Activated B cell treated with CpG ODN at 0.5 μM for 24 hours (primary cell): ENCODE measurements at regions not wholly inside any gene's neighbourhood (a gene's known extent, or its start where the extent isn't known, plus 50 kb on each side); places are given as distances from the start of the nearest gene placed in this dataset.

Experiments used
- ATAC-seq: fragments of 200-7000 bp; cut with Tn5 transposase; one replicate; pipeline ENCODE4 v1.10.0; 2021; ENCODE audit warnings: low read depth, mild to moderate bottlenecking, moderate library complexity
- CTCF ChIA-PET: fragments of 350-600 bp; sonication (Branson Sonifier 250); formaldehyde crosslinking; loops from one replicate; lab custom pipeline; 2021; ENCODE audit warnings: antibody characterized with exemption; lab: Charles Lee
- POLR2A ChIA-PET: fragments of 350-600 bp; sonication (Branson Sonifier 250); formaldehyde crosslinking; loops from one replicate; lab custom pipeline; 2021; ENCODE audit warnings: antibody characterized with exemption; lab: Charles Lee
- DNase-seq: peaks from one replicate; pipeline ENCODE4 v3.0.0; 2022
- H3K27ac Mint-ChIP-seq: one replicate; pipeline ENCODE4 v1.8.0; 2020; ENCODE audit warnings: mixed read lengths
- H3K27me3 Mint-ChIP-seq: one replicate; pipeline ENCODE4 v1.8.0; 2021; ENCODE audit warnings: mixed read lengths
- H3K36me3 Mint-ChIP-seq: one replicate; pipeline ENCODE4 v1.8.0; 2021; ENCODE audit warnings: low read depth, mixed read lengths
- H3K4me1 Mint-ChIP-seq: one replicate; pipeline ENCODE4 v1.8.0; 2021; ENCODE audit warnings: mixed read lengths
- H3K4me3 Mint-ChIP-seq: one replicate; pipeline ENCODE4 v1.8.0; 2020; ENCODE audit warnings: mild to moderate bottlenecking, mixed read lengths
- H3K9me3 Mint-ChIP-seq: one replicate; pipeline ENCODE4 v1.8.0; 2020; ENCODE audit warnings: mixed read lengths
- intact Hi-C: fragments of 100-400 bp; cut with micrococcal nuclease; formaldehyde crosslinking; loops from one replicate; pipeline ENCODE4 v1.15.1; 2024
- TF ChIP-seq, protein P1 (sequence below): fragments of 200-600 bp; IDR thresholded peaks from one replicate; pipeline ENCODE4 v1.8.0; 2022; ENCODE audit warnings: antibody characterized with exemption, mild to moderate bottlenecking

DNA sequence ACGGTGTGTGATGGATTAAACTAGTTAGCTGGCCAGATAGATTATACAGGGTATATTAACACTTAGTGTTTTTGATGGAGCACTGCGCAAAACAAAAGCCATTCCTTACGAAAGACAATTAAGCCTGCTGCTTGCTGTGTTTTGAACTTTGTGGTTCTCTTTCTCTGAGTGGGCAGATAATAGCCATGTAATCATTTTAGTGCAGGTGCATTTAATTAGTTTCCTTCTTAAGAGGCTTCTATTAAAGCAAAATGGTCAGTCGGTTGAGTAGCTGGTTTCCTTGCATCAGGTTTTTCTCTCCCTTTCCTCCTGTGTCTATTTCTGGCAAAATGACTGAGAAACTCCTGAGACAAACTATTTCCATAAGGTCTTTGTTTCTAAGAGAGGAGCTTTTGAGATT, 512.5 kb downstream of the DMAC1 start:
- DNase-seq (no peak), ATAC-seq (no peak)
- Mint-ChIP-seq H3K4me3 (no peak overlapping the region), H3K27me3 (peaks cover 9% of the 10 kb centered on the region), H3K4me1 (peaks cover 8% of the 10 kb centered on the region), H3K36me3 (no peaks in the 10 kb centered on the region), H3K27ac (no peak overlapping the region), H3K9me3 (peaks cover 3% of the 10 kb centered on the region)
- ChIA-PET POLR2A (no interaction called here), CTCF (no interaction called here)
- intact Hi-C loops: no loop called here
- TF ChIP-seq, protein P1, sequence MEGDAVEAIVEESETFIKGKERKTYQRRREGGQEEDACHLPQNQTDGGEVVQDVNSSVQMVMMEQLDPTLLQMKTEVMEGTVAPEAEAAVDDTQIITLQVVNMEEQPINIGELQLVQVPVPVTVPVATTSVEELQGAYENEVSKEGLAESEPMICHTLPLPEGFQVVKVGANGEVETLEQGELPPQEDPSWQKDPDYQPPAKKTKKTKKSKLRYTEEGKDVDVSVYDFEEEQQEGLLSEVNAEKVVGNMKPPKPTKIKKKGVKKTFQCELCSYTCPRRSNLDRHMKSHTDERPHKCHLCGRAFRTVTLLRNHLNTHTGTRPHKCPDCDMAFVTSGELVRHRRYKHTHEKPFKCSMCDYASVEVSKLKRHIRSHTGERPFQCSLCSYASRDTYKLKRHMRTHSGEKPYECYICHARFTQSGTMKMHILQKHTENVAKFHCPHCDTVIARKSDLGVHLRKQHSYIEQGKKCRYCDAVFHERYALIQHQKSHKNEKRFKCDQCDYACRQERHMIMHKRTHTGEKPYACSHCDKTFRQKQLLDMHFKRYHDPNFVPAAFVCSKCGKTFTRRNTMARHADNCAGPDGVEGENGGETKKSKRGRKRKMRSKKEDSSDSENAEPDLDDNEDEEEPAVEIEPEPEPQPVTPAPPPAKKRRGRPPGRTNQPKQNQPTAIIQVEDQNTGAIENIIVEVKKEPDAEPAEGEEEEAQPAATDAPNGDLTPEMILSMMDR: no peak

- ATAC-seq (no peak), DNase-seq (no peak)
- H3K9me3 Mint-ChIP-seq: peaks cover 3% of the 10 kb centered on the region
- no peak overlapping the region for H3K4me3 Mint-ChIP-seq
- no peaks in the 10 kb centered on the region for H3K36me3 Mint-ChIP-seq
- intact Hi-C loops: no loop called here
- H3K27me3 Mint-ChIP-seq: peaks cover 11% of the 10 kb centered on the region
- H3K4me1 Mint-ChIP-seq: peaks cover 8% of the 10 kb centered on the region
- ChIA-PET CTCF (no interaction called here), POLR2A (no interaction called here)
- TF ChIP-seq, protein P1: no peak
- H3K27ac Mint-ChIP-seq: no peak overlapping the region
Measured at GRCh38 chr9:7286101-7286500, 513.5 kb downstream of the DMAC1 start.

GRCh38 chr9:7285199-7285598, 514.4 kb downstream of the DMAC1 start:
- ChIA-PET POLR2A (no interaction called here), CTCF (no interaction called here)
- H3K27me3 Mint-ChIP-seq: peaks cover 11% of the 10 kb centered on the region
- no peak overlapping the region for H3K4me3 Mint-ChIP-seq
- intact Hi-C loops: no loop called here
- H3K4me1 Mint-ChIP-seq: peaks cover 8% of the 10 kb centered on the region
- ATAC-seq (no peak), DNase-seq (no peak)
- H3K9me3 Mint-ChIP-seq: peaks cover 9% of the 10 kb centered on the region
- H3K36me3 Mint-ChIP-seq: no peaks in the 10 kb centered on the region
- TF ChIP-seq, protein P1: no peak
- H3K27ac Mint-ChIP-seq: no peak overlapping the region

DNA sequence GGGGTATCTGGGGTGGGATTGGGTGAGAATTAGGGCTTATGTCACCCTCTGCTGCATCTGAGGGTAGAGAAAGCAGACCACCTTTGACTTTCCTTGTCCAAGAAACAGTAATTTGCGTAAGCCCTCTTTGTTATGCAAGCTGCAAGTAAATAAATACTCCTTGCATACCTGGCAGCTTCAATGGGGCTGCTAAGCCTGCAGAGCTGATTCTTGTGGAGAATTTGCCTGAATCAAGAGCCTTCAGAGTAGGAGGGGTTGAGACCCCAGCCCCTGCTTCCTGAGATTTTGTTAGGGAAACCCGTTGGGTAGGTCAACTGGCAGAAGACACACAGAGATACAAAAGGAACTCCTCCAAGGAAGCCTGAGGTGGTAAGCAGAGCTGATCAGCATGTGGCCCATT, 515.1 kb downstream of the DMAC1 start:
- ATAC-seq (no peak), DNase-seq (no peak)
- TF ChIP-seq, protein P1: no peak
- H3K4me3 Mint-ChIP-seq: no peak overlapping the region
- no peak overlapping the region for H3K27ac Mint-ChIP-seq
- intact Hi-C loops: no loop called here
- peaks cover 6% of the 10 kb centered on the region for H3K4me1 Mint-ChIP-seq
- CTCF ChIA-PET: no interaction called here
- H3K9me3 Mint-ChIP-seq: peaks cover 9% of the 10 kb centered on the region
- POLR2A ChIA-PET: interaction anchor here (0.5 kb wide), 1 partner anchor 528 kb away, joined by 5 read pairs; no protein-coding TSS in a partner anchor
- no peaks in the 10 kb centered on the region for H3K36me3 Mint-ChIP-seq
- peaks cover 11% of the 10 kb centered on the region for H3K27me3 Mint-ChIP-seq

- H3K4me1 Mint-ChIP-seq: peaks cover 2% of the 10 kb centered on the region
Measured at GRCh38 chr9:7284117-7284516, 515.5 kb downstream of the DMAC1 start.

More at GRCh38 chr9:7284117-7284516, 515.5 kb downstream of the DMAC1 start:
- H3K4me3 Mint-ChIP-seq: no peak overlapping the region
- POLR2A ChIA-PET: interaction anchor here (0.5 kb wide), 1 partner anchor 527 kb away, joined by 5 read pairs; no protein-coding TSS in a partner anchor
- CTCF ChIA-PET: no interaction called here
- peaks cover 11% of the 10 kb centered on the region for H3K27me3 Mint-ChIP-seq
- H3K36me3 Mint-ChIP-seq: no peaks in the 10 kb centered on the region
- no peak for DNase-seq
- peaks cover 11% of the 10 kb centered on the region for H3K9me3 Mint-ChIP-seq
- TF ChIP-seq, protein P1: no peak
- intact Hi-C loops: no loop called here
- no peak overlapping the region for H3K27ac Mint-ChIP-seq
- ATAC-seq: no peak
